ENCODE measurements at regions not wholly inside any gene's neighbourhood (a gene's known extent, or its start where the extent isn't known, plus 50 kb on each side); places are given as distances from the start of the nearest gene placed in this dataset.
A peak's percentile ranks its signal among the peaks of the same experiment; 100 is the strongest.

DNA sequence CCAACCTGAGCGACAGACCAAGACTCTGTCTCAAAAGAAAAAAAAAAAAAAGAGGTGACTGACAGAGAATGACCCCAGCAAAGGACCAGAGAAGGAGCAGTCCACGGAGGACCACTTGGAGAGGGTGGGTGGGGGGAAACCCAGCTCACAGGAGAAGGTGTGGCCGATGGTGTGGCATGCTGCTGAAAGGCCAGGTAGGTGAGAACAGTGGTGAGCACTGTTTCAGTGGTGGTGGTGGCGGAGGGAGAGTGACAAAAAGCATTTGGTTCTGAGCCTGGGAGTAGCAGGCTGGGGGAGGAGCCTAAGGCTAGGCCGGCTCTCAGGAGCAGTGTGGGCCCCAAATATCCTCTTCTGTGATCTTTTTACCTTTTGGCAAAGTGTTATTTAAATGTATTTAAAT, 63.8 kb downstream of the IRF2BPL start:
- Histone ChIP-seq H3K9me3 (no peaks in the 10 kb centered on the region), H3K4me3 (no peak overlapping the region), H3K27ac (peak overlapping the region in 1 of 2 experiments; percentile 100; a peak in 3 of 6 replicates), H3K4me2 (no peak overlapping the region), H3K4me1 (peaks cover 28% of the 10 kb centered on the region)
- ChIA-PET POLR2A (interaction anchor here (0.6 kb wide), 1 partner anchor 102 kb away, joined by 4 read pairs; no protein-coding TSS in a partner anchor), CTCF (interaction anchor here (0.6 to 1.1 kb wide), 3 partner anchors 46 to 89 kb away, joined by 3 read pairs; no protein-coding TSS in a partner anchor)
- no peak for ATAC-seq
- TF ChIP-seq JUNB (IDR thresholded peaks at IDR 0.05) = no peak
- TF ChIP-seq, protein P1, sequence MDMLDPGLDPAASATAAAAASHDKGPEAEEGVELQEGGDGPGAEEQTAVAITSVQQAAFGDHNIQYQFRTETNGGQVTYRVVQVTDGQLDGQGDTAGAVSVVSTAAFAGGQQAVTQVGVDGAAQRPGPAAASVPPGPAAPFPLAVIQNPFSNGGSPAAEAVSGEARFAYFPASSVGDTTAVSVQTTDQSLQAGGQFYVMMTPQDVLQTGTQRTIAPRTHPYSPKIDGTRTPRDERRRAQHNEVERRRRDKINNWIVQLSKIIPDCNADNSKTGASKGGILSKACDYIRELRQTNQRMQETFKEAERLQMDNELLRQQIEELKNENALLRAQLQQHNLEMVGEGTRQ (IDR thresholded peaks at IDR 0.05) = no peak
- TF ChIP-seq CHD4 (IDR thresholded peaks at IDR 0.05; ENCODE audit: borderline replicate concordance) = no peak
- TF ChIP-seq, protein P2, sequence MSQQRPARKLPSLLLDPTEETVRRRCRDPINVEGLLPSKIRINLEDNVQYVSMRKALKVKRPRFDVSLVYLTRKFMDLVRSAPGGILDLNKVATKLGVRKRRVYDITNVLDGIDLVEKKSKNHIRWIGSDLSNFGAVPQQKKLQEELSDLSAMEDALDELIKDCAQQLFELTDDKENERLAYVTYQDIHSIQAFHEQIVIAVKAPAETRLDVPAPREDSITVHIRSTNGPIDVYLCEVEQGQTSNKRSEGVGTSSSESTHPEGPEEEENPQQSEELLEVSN (IDR thresholded peaks at IDR 0.05; ENCODE audit: borderline replicate concordance, low read depth) = no peak
- TF ChIP-seq FOSB (CRISPR knock-in tag; IDR thresholded peaks at IDR 0.05) = no peak
- no peak for TF ChIP-seq HOXA7 (CRISPR knock-in tag; IDR thresholded peaks at IDR 0.05)
- TF ChIP-seq HES2 (IDR thresholded peaks at IDR 0.05) = no peak
- TF ChIP-seq, protein P3, sequence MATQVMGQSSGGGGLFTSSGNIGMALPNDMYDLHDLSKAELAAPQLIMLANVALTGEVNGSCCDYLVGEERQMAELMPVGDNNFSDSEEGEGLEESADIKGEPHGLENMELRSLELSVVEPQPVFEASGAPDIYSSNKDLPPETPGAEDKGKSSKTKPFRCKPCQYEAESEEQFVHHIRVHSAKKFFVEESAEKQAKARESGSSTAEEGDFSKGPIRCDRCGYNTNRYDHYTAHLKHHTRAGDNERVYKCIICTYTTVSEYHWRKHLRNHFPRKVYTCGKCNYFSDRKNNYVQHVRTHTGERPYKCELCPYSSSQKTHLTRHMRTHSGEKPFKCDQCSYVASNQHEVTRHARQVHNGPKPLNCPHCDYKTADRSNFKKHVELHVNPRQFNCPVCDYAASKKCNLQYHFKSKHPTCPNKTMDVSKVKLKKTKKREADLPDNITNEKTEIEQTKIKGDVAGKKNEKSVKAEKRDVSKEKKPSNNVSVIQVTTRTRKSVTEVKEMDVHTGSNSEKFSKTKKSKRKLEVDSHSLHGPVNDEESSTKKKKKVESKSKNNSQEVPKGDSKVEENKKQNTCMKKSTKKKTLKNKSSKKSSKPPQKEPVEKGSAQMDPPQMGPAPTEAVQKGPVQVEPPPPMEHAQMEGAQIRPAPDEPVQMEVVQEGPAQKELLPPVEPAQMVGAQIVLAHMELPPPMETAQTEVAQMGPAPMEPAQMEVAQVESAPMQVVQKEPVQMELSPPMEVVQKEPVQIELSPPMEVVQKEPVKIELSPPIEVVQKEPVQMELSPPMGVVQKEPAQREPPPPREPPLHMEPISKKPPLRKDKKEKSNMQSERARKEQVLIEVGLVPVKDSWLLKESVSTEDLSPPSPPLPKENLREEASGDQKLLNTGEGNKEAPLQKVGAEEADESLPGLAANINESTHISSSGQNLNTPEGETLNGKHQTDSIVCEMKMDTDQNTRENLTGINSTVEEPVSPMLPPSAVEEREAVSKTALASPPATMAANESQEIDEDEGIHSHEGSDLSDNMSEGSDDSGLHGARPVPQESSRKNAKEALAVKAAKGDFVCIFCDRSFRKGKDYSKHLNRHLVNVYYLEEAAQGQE (IDR thresholded peaks at IDR 0.05) = no peak
- TF ChIP-seq CHD2 (IDR thresholded peaks at IDR 0.05; ENCODE audit: low read length, partially characterized antibody) = no peak
- no peak for TF ChIP-seq CEBPB (IDR thresholded peaks at IDR 0.05)
- no peak for TF ChIP-seq FOSL2 (IDR thresholded peaks at IDR 0.05)
- TF ChIP-seq FOSL2 (CRISPR knock-in tag; IDR thresholded peaks at IDR 0.05) = no peak
- no peak for TF ChIP-seq BCL3 (IDR thresholded peaks at IDR 0.05)
- TF ChIP-seq MAX (IDR thresholded peaks at IDR 0.05) = no peak
- no peak for TF ChIP-seq HMGXB4 (CRISPR knock-in tag; IDR thresholded peaks at IDR 0.05; ENCODE audit: borderline replicate concordance)
- TF ChIP-seq MYC (IDR thresholded peaks at IDR 0.05; ENCODE audit: borderline replicate concordance, low read length) = no peak
- no peak for TF ChIP-seq ATOH8 (CRISPR knock-in tag; IDR thresholded peaks at IDR 0.05; ENCODE audit: low read depth)
- no peak for TF ChIP-seq CBX8 (IDR thresholded peaks at IDR 0.05)
- TF ChIP-seq RARB (CRISPR knock-in tag; IDR thresholded peaks at IDR 0.05) = no peak
- TF ChIP-seq NFE2L2 (conservative IDR thresholded peaks at IDR 0.05; ENCODE audit: low read length) = no peak
- FAIRE-seq = no peak
- WGBS (ENCODE audit: missing lambda C conversion rate) = 80% methylated on average over 5 of the region's 5 CpGs
- no peak for DNase-seq (ENCODE audit: low read depth in 1 of 2, low spot score in 1 of 2)
